ENCODE measurements at regions not wholly inside any gene's neighbourhood (a gene's known extent, or its start where the extent isn't known, plus 50 kb on each side); places are given as distances from the start of the nearest gene placed in this dataset.
"Not testable (repeated sequence)": the region's sequence is repeated elsewhere in the genome, so short reads cannot be mapped to it uniquely, and the experiment has no call there.

GRCh38 chr4:3586596-3586995 lies 54.4 kb upstream of the LRPAP1 start:
- H3K4me3 ChIP-seq (ENCODE audit: low read length); DNase-seq (ENCODE audit: low read depth, low spot score): not testable (repeated sequence)

- DNase-seq (ENCODE audit: low read depth, low spot score); H3K4me3 ChIP-seq (ENCODE audit: low read length): not testable (repeated sequence)
These were observed 53.3 kb upstream of the LRPAP1 start for GRCh38 chr4:3585567-3585966.

GRCh38 chr4:3582091-3582475 lies 49.9 kb upstream of the LRPAP1 start:
- no peak for DNase-seq (ENCODE audit: low read depth, low spot score)
- no peak overlapping the region for H3K4me3 ChIP-seq (ENCODE audit: low read length)
